WTC11 (cell line): ENCODE measurements at regions not wholly inside any gene's neighbourhood (a gene's known extent, or its start where the extent isn't known, plus 50 kb on each side); places are given as distances from the start of the nearest gene placed in this dataset.

Experiments used
- ATAC-seq: fragments of 200-7000 bp; cut with Tn5 transposase; 2 replicates; pipeline ENCODE4 v1.10.0; 2021; ENCODE audit warnings: mild to moderate bottlenecking, moderate library complexity
- CTCF ChIA-PET: fragments of 300-600 bp; sonication (Branson Sonifier 250); formaldehyde crosslinking; loops from one replicate; lab custom pipeline; 2021; ENCODE audit warnings: antibody characterized with exemption; lab: Charles Lee
- POLR2A ChIA-PET: fragments of 350-600 bp; sonication (Branson Sonifier 250); formaldehyde crosslinking; loops from one replicate; lab custom pipeline; 2021; ENCODE audit warnings: antibody characterized with exemption; lab: Charles Lee
- DNase-seq: peaks from one replicate; pipeline ENCODE4 v3.0.0; 2021; ENCODE audit warnings: low spot score
- H3K27ac Mint-ChIP-seq: 2 replicates; pipeline ENCODE4 v1.8.0; 2021; ENCODE audit warnings: mixed read lengths
- H3K27me3 Mint-ChIP-seq: 2 replicates; pipeline ENCODE4 v1.8.0; 2021; ENCODE audit warnings: low read depth, mild to moderate bottlenecking, moderate library complexity, mixed read lengths
- H3K36me3 Mint-ChIP-seq: 2 replicates; pipeline ENCODE4 v1.8.0; 2021; ENCODE audit warnings: mixed read lengths
- H3K4me1 Mint-ChIP-seq: 2 replicates; pipeline ENCODE4 v1.8.0; 2022; ENCODE audit warnings: mixed read lengths
- H3K4me3 Mint-ChIP-seq: 2 replicates; pipeline ENCODE4 v1.8.0; 2021; ENCODE audit warnings: mild to moderate bottlenecking, moderate library complexity, mixed read lengths
- H3K9me3 Mint-ChIP-seq: 2 replicates; pipeline ENCODE4 v1.8.0; 2021; ENCODE audit warnings: mixed read lengths
- CREB1 ChIP-seq: sonication (generic); formaldehyde crosslinking; IDR thresholded peaks from 2 replicates; pipeline ENCODE4 v1.8.0; 2023; ENCODE audit warnings: mild to moderate bottlenecking, missing genetic modification reagents
- EMX1 ChIP-seq: fragments of 250-450 bp; sonication (Bioruptor Pico); IDR thresholded peaks from 2 replicates; pipeline ENCODE4 v1.8.0; 2021; ENCODE audit warnings: mild to moderate bottlenecking
- RELA ChIP-seq: sonication (generic); formaldehyde crosslinking; IDR thresholded peaks from 2 replicates; pipeline ENCODE4 v1.8.1; 2022; ENCODE audit warnings: missing genetic modification reagents, mild to moderate bottlenecking, borderline replicate concordance
- TCF7 ChIP-seq: sonication (generic); formaldehyde crosslinking; IDR thresholded peaks from 2 replicates; pipeline ENCODE4 v1.8.0; 2022; ENCODE audit warnings: mild to moderate bottlenecking, low read depth, missing genetic modification reagents, moderate library complexity
- ZBTB21 ChIP-seq: sonication (generic); formaldehyde crosslinking; IDR thresholded peaks from 2 replicates; pipeline ENCODE4 v1.8.1; 2023; ENCODE audit warnings: mild to moderate bottlenecking, missing genetic modification reagents, borderline replicate concordance
- ZNF121 ChIP-seq: sonication (generic); formaldehyde crosslinking; IDR thresholded peaks from 2 replicates; pipeline ENCODE4 v1.8.0; 2023; ENCODE audit warnings: missing genetic modification reagents
- ZNF138 ChIP-seq: sonication (generic); formaldehyde crosslinking; conservative IDR thresholded peaks from 2 replicates; pipeline ENCODE4 v1.8.1; 2022; ENCODE audit warnings: mild to moderate bottlenecking, moderate library complexity, missing genetic modification reagents
- ZNF232 ChIP-seq: sonication (generic); formaldehyde crosslinking; IDR thresholded peaks from 2 replicates; pipeline ENCODE4 v1.8.0; 2022; ENCODE audit warnings: mild to moderate bottlenecking, missing genetic modification reagents
- ZNF263 ChIP-seq: sonication (generic); formaldehyde crosslinking; IDR thresholded peaks from 2 replicates; pipeline ENCODE4 v1.8.1; 2022; ENCODE audit warnings: low read depth, mild to moderate bottlenecking, moderate library complexity, missing genetic modification reagents
- ZNF317 ChIP-seq: sonication (generic); formaldehyde crosslinking; IDR thresholded peaks from 2 replicates; pipeline ENCODE4 v1.8.1; 2023; ENCODE audit warnings: low read depth, mild to moderate bottlenecking, moderate library complexity, missing genetic modification reagents, borderline replicate concordance
- ZNF396 ChIP-seq: fragments of 250-450 bp; sonication (Bioruptor Pico); IDR thresholded peaks from 2 replicates; pipeline ENCODE4 v1.8.0; 2021; ENCODE audit warnings: mild to moderate bottlenecking, moderate library complexity, borderline replicate concordance
- TF ChIP-seq, protein P1 (sequence below): fragments of 250-450 bp; sonication (Bioruptor Pico); conservative IDR thresholded peaks from 2 replicates; pipeline ENCODE4 v1.9.0; 2021; ENCODE audit warnings: mild to moderate bottlenecking
- TF ChIP-seq, protein P2 (sequence below): sonication (generic); formaldehyde crosslinking; IDR thresholded peaks from 2 replicates; pipeline ENCODE4 v1.8.1; 2023; ENCODE audit warnings: mild to moderate bottlenecking, missing genetic modification reagents, moderate library complexity
- TF ChIP-seq, protein P3 (sequence below): sonication (generic); formaldehyde crosslinking; conservative IDR thresholded peaks from 2 replicates; pipeline ENCODE4 v1.8.1; 2022; ENCODE audit warnings: mild to moderate bottlenecking, missing genetic modification reagents
- TF ChIP-seq, protein P4 (sequence below): sonication (generic); formaldehyde crosslinking; IDR thresholded peaks from 2 replicates; pipeline ENCODE4 v1.8.1; 2023; ENCODE audit warnings: mild to moderate bottlenecking, missing genetic modification reagents
- TF ChIP-seq, protein P5 (sequence below): sonication (generic); formaldehyde crosslinking; IDR thresholded peaks from 2 replicates; pipeline ENCODE4 v1.8.1; 2022; ENCODE audit warnings: mild to moderate bottlenecking, moderate library complexity, missing genetic modification reagents

DNA sequence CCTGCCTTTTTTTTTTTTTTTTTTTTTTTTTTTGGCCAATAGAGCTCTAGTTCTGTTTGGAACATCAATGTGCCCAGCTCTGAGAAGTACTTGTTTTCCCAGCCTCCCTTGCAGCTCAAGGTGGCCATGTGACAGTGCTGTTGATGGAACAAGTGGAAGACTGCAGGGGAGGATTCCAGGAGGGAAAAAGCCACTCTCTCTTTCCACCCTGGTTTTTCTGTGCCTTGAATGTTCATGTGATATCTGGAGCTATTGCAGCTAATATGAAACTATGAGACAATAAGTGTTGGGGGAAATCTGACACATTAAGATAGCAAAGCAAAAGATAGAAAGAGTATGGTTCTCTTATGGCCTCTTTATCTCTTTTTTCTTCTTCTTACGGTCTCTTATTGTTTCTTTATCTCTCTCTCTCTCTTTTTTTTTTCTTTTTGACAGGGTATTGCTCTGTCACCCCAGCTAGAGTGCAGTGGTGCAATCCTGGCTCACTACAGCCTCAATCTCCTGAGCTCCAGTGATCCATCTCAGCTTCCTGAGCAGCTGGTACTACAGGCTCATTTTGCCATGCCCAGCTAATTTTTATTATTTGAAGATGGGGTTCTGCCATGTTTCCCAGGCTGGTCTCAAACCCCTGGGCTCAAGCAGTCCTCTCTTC is 192.0 kb upstream of the LNX1 start:
- DNase-seq, result no peak
- TF ChIP-seq, protein P1, sequence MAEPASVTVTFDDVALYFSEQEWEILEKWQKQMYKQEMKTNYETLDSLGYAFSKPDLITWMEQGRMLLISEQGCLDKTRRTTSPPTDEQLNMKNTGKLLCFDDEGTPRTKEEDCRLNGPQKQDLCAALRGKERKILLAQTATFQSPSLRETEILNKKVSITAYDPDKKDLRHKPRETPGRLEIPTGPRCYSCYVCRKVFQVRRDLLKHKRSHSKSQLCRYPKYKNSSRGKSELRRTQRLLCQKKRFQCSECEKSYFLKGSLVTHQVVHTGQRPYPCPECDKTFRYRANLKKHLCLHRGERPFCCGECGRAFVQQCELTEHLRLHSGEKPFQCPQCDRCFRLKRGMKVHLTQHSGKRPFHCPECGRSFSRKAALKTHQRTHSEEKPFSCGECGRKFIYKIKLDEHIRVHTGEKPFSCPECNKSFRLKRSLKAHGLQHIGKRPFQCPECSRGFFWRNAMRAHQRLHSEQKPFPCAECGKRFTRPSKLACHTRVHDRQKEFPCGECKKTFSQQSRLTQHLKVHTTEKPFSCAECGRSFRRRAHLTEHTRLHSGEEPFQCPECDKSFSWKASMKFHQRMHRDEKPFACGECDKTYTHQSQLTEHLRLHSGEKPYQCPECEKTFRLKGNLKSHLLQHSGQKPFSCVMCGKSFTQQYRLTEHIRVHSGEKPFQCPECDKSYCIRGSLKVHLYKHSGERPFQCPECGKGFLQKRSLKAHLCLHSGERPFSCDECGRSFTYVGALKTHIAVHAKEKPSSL (CRISPR knock-in tag), result no peak
- TF ChIP-seq, protein P2, sequence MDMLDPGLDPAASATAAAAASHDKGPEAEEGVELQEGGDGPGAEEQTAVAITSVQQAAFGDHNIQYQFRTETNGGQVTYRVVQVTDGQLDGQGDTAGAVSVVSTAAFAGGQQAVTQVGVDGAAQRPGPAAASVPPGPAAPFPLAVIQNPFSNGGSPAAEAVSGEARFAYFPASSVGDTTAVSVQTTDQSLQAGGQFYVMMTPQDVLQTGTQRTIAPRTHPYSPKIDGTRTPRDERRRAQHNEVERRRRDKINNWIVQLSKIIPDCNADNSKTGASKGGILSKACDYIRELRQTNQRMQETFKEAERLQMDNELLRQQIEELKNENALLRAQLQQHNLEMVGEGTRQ, result no peak
- no peak for TF ChIP-seq EMX1 (CRISPR knock-in tag)
- TF ChIP-seq ZBTB21, result no peak
- no peak for TF ChIP-seq ZNF396 (CRISPR knock-in tag)
- no peak for ATAC-seq
- H3K27ac Mint-ChIP-seq, result no peak overlapping the region
- ChIA-PET POLR2A (no interaction called here), CTCF (interaction anchor here (1.2 kb wide), 1 partner anchor 450 kb away, joined by 3 read pairs; no protein-coding TSS in a partner anchor)
- no peak overlapping the region for H3K4me3 Mint-ChIP-seq
- H3K27me3 Mint-ChIP-seq, result no peaks in the 10 kb centered on the region
- H3K4me1 Mint-ChIP-seq, result no peaks in the 10 kb centered on the region
- H3K36me3 Mint-ChIP-seq, result no peaks in the 10 kb centered on the region
- H3K9me3 Mint-ChIP-seq, result no peaks in the 10 kb centered on the region

DNA sequence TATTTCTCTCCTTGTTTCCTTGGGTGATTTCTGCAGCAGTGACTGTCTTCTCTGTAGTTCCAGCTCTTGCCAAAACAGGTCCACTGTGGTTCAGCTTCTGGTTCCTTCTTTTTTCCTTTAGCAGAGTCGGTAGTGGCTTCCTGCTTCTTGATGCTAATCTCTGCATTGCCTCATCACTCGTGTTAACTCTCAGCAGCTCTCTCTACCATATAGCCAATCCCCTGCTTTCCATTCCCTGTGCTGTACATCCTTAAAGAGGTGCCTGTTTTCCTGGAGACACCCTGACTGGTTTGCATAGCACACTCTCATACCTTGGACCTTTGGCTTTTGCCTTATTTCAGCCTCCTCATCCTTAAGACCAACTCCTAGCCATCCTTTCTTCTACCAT is 191.2 kb upstream of the LNX1 start:
- ChIA-PET POLR2A (no interaction called here), CTCF (no interaction called here)
- no peak overlapping the region for H3K27ac Mint-ChIP-seq
- no peak for TF ChIP-seq RELA (CRISPR knock-in tag)
- TF ChIP-seq ZNF232 (CRISPR knock-in tag), result no peak
- no peak for TF ChIP-seq ZNF263
- TF ChIP-seq ZNF121 (CRISPR knock-in tag), result no peak
- TF ChIP-seq, protein P3, sequence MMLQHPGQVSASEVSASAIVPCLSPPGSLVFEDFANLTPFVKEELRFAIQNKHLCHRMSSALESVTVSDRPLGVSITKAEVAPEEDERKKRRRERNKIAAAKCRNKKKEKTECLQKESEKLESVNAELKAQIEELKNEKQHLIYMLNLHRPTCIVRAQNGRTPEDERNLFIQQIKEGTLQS (CRISPR knock-in tag), result no peak
- TF ChIP-seq, protein P4, sequence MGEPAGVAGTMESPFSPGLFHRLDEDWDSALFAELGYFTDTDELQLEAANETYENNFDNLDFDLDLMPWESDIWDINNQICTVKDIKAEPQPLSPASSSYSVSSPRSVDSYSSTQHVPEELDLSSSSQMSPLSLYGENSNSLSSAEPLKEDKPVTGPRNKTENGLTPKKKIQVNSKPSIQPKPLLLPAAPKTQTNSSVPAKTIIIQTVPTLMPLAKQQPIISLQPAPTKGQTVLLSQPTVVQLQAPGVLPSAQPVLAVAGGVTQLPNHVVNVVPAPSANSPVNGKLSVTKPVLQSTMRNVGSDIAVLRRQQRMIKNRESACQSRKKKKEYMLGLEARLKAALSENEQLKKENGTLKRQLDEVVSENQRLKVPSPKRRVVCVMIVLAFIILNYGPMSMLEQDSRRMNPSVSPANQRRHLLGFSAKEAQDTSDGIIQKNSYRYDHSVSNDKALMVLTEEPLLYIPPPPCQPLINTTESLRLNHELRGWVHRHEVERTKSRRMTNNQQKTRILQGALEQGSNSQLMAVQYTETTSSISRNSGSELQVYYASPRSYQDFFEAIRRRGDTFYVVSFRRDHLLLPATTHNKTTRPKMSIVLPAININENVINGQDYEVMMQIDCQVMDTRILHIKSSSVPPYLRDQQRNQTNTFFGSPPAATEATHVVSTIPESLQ, result no peak
- TF ChIP-seq, protein P5, sequence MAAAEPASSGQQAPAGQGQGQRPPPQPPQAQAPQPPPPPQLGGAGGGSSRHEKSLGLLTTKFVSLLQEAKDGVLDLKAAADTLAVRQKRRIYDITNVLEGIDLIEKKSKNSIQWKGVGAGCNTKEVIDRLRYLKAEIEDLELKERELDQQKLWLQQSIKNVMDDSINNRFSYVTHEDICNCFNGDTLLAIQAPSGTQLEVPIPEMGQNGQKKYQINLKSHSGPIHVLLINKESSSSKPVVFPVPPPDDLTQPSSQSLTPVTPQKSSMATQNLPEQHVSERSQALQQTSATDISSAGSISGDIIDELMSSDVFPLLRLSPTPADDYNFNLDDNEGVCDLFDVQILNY (CRISPR knock-in tag), result no peak
- TF ChIP-seq TCF7, result no peak
- TF ChIP-seq ZNF138 (CRISPR knock-in tag), result no peak
- TF ChIP-seq ZNF317 (CRISPR knock-in tag), result no peak
- no peak for TF ChIP-seq CREB1 (CRISPR knock-in tag)
- H3K4me3 Mint-ChIP-seq, result no peak overlapping the region
- DNase-seq, result no peak
- H3K9me3 Mint-ChIP-seq, result no peaks in the 10 kb centered on the region
- ATAC-seq, result no peak
- H3K36me3 Mint-ChIP-seq, result no peaks in the 10 kb centered on the region
- no peaks in the 10 kb centered on the region for H3K4me1 Mint-ChIP-seq
- H3K27me3 Mint-ChIP-seq, result no peaks in the 10 kb centered on the region
